ENCODE measurements at regions not wholly inside any gene's neighbourhood (a gene's known extent, or its start where the extent isn't known, plus 50 kb on each side); places are given as distances from the start of the nearest gene placed in this dataset.

DNA sequence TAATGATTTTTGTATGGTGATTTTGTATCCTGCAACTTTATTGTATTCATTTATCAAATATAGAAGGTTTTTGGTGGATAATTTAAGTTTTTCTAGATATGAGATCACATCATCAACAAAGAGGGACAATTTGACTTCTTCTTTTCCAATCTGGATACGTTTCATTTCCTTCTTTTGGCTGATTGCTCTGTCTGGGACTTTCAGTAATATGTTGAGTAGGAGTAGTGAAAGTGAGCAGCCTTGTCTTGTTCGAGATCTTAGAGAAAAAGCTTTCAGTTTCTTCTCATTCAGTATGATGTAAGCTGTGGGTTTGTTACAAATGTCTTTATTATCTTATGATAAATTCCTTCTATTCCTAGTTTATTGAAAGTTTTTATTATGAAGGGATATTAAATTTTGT is 352.0 kb upstream of the DACH1 start (continued):
- TF ChIP-seq, protein P1, sequence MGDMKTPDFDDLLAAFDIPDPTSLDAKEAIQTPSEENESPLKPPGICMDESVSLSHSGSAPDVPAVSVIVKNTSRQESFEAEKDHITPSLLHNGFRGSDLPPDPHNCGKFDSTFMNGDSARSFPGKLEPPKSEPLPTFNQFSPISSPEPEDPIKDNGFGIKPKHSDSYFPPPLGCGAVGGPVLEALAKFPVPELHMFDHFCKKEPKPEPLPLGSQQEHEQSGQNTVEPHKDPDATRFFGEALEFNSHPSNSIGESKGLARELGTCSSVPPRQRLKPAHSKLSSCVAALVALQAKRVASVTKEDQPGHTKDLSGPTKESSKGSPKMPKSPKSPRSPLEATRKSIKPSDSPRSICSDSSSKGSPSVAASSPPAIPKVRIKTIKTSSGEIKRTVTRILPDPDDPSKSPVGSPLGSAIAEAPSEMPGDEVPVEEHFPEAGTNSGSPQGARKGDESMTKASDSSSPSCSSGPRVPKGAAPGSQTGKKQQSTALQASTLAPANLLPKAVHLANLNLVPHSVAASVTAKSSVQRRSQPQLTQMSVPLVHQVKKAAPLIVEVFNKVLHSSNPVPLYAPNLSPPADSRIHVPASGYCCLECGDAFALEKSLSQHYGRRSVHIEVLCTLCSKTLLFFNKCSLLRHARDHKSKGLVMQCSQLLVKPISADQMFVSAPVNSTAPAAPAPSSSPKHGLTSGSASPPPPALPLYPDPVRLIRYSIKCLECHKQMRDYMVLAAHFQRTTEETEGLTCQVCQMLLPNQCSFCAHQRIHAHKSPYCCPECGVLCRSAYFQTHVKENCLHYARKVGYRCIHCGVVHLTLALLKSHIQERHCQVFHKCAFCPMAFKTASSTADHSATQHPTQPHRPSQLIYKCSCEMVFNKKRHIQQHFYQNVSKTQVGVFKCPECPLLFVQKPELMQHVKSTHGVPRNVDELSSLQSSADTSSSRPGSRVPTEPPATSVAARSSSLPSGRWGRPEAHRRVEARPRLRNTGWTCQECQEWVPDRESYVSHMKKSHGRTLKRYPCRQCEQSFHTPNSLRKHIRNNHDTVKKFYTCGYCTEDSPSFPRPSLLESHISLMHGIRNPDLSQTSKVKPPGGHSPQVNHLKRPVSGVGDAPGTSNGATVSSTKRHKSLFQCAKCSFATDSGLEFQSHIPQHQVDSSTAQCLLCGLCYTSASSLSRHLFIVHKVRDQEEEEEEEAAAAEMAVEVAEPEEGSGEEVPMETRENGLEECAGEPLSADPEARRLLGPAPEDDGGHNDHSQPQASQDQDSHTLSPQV (IDR thresholded peaks at IDR 0.05): no peak
- TF ChIP-seq RCOR1 (conservative IDR thresholded peaks at IDR 0.05; ENCODE audit: low read depth, low read length) (no peak), IKZF1 (conservative IDR thresholded peaks at IDR 0.05) (peak; percentile 61), MTA2 (IDR thresholded peaks at IDR 0.05; ENCODE audit: low read depth) (0 out of 2 replicates have a peak, but pooled peaks have one; percentile 34), MYB (IDR thresholded peaks at IDR 0.05; ENCODE audit: borderline replicate concordance, low read depth, low read length) (no peak), EED (IDR thresholded peaks at IDR 0.05; ENCODE audit: low read depth) (no peak), CBFB (IDR thresholded peaks at IDR 0.05; ENCODE audit: low read depth) (no peak), SPI1 (IDR thresholded peaks at IDR 0.05; ENCODE audit: borderline replicate concordance, insufficient read depth, low read depth, low read length) (peak; percentile 75; the same call in 1 of the 2 replicates), TCF3 (IDR thresholded peaks at IDR 0.05; ENCODE audit: borderline replicate concordance, insufficient read depth, low read depth, low read length) (no peak), TAF1 (IDR thresholded peaks at IDR 0.05; ENCODE audit: borderline replicate concordance, low read depth, low read length) (no peak), HCFC1 (IDR thresholded peaks at IDR 0.05; ENCODE audit: low read length) (no peak), ASH2L (IDR thresholded peaks at IDR 0.05; ENCODE audit: borderline replicate concordance, low read depth) (no peak), CBX5 (IDR thresholded peaks at IDR 0.05; ENCODE audit: low read depth) (no peak), NFIC (IDR thresholded peaks at IDR 0.05; ENCODE audit: low read depth, low read length) (peak; percentile 19; the same call in 1 of the 2 replicates)
- TF ChIP-seq, protein P2, sequence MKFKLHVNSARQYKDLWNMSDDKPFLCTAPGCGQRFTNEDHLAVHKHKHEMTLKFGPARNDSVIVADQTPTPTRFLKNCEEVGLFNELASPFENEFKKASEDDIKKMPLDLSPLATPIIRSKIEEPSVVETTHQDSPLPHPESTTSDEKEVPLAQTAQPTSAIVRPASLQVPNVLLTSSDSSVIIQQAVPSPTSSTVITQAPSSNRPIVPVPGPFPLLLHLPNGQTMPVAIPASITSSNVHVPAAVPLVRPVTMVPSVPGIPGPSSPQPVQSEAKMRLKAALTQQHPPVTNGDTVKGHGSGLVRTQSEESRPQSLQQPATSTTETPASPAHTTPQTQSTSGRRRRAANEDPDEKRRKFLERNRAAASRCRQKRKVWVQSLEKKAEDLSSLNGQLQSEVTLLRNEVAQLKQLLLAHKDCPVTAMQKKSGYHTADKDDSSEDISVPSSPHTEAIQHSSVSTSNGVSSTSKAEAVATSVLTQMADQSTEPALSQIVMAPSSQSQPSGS (IDR thresholded peaks at IDR 0.05; ENCODE audit: low read length): peak; percentile 30; the same call in 1 of the 2 replicates
- TF ChIP-seq, protein P3, sequence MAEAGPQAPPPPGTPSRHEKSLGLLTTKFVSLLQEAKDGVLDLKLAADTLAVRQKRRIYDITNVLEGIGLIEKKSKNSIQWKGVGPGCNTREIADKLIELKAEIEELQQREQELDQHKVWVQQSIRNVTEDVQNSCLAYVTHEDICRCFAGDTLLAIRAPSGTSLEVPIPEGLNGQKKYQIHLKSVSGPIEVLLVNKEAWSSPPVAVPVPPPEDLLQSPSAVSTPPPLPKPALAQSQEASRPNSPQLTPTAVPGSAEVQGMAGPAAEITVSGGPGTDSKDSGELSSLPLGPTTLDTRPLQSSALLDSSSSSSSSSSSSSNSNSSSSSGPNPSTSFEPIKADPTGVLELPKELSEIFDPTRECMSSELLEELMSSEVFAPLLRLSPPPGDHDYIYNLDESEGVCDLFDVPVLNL (IDR thresholded peaks at IDR 0.05; ENCODE audit: low read depth, low read length): no peak
- TF ChIP-seq, protein P4, sequence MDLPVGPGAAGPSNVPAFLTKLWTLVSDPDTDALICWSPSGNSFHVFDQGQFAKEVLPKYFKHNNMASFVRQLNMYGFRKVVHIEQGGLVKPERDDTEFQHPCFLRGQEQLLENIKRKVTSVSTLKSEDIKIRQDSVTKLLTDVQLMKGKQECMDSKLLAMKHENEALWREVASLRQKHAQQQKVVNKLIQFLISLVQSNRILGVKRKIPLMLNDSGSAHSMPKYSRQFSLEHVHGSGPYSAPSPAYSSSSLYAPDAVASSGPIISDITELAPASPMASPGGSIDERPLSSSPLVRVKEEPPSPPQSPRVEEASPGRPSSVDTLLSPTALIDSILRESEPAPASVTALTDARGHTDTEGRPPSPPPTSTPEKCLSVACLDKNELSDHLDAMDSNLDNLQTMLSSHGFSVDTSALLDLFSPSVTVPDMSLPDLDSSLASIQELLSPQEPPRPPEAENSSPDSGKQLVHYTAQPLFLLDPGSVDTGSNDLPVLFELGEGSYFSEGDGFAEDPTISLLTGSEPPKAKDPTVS (IDR thresholded peaks at IDR 0.05; ENCODE audit: low read depth, low read length): no peak
- TF ChIP-seq, protein P5, sequence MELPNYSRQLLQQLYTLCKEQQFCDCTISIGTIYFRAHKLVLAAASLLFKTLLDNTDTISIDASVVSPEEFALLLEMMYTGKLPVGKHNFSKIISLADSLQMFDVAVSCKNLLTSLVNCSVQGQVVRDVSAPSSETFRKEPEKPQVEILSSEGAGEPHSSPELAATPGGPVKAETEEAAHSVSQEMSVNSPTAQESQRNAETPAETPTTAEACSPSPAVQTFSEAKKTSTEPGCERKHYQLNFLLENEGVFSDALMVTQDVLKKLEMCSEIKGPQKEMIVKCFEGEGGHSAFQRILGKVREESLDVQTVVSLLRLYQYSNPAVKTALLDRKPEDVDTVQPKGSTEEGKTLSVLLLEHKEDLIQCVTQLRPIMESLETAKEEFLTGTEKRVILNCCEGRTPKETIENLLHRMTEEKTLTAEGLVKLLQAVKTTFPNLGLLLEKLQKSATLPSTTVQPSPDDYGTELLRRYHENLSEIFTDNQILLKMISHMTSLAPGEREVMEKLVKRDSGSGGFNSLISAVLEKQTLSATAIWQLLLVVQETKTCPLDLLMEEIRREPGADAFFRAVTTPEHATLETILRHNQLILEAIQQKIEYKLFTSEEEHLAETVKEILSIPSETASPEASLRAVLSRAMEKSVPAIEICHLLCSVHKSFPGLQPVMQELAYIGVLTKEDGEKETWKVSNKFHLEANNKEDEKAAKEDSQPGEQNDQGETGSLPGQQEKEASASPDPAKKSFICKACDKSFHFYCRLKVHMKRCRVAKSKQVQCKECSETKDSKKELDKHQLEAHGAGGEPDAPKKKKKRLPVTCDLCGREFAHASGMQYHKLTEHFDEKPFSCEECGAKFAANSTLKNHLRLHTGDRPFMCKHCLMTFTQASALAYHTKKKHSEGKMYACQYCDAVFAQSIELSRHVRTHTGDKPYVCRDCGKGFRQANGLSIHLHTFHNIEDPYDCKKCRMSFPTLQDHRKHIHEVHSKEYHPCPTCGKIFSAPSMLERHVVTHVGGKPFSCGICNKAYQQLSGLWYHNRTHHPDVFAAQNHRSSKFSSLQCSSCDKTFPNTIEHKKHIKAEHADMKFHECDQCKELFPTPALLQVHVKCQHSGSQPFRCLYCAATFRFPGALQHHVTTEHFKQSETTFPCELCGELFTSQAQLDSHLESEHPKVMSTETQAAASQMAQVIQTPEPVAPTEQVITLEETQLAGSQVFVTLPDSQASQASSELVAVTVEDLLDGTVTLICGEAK (IDR thresholded peaks at IDR 0.05; ENCODE audit: borderline replicate concordance): 0 out of 2 replicates have a peak, but pooled peaks have one; percentile 45
